T47D (cell line): ENCODE measurements at regions not wholly inside any gene's neighbourhood (a gene's known extent, or its start where the extent isn't known, plus 50 kb on each side); places are given as distances from the start of the nearest gene placed in this dataset.

Experiments used
- DNase-seq, 2 experiments: peaks; one replicate each; pipeline versions ENCODE4 v3.0.0 to v3.0.0-alpha.2; 2011 to 2012; ENCODE audit warnings: low read depth in 1 of 2, low spot score in 1 of 2
- JUND ChIP-seq: IDR thresholded peaks from 2 replicates; pipeline ENCODE4 v1.6.1; 2012; ENCODE audit warnings: low read depth
- in situ Hi-C: cut with HindIII; loops from 2 replicates; pipeline ENCODE4 v1.10.0; 2016; ENCODE audit warnings: low sequenced_read_pairs, low pct_unique_long_range_greater_than_20kb

DNA sequence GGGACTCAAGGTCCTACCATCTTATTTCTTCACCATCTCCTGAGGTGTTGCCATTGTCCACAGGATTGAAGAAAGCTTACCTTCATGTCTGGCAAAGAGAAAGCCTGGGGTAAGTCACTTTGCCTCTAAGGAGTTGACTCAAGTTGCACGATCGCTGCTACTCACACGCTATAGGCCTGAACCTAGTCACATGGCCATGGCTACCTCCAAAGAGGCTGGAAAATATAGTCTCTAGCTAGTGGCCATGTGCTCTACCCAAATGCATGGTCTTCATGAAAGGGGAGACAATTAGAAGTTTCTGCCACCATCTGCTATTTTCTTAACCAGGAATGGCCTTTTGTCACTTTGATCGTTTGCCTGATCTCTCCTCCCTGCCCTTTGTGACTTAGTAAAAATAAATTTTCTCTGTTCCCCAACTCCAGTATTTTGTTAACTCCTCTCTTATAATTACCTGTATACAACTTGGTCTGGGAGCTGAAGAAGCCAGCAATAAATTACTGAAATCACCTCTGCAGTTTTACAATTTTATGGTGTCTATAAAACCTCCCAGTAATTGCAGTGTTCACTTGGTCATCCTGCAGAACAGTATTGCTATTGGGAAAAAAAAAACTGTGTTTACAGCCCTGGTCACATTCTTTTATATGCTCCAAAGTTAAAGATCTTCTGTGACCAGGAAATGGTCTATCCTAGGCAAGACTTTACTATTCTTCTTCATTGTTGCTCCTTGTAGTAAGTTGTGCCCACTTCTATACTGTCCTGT is 126.7 kb upstream of the TSPAN5 start:
- no peak for DNase-seq
- in situ Hi-C loops = no loop called here
- no peak for TF ChIP-seq JUND

DNA sequence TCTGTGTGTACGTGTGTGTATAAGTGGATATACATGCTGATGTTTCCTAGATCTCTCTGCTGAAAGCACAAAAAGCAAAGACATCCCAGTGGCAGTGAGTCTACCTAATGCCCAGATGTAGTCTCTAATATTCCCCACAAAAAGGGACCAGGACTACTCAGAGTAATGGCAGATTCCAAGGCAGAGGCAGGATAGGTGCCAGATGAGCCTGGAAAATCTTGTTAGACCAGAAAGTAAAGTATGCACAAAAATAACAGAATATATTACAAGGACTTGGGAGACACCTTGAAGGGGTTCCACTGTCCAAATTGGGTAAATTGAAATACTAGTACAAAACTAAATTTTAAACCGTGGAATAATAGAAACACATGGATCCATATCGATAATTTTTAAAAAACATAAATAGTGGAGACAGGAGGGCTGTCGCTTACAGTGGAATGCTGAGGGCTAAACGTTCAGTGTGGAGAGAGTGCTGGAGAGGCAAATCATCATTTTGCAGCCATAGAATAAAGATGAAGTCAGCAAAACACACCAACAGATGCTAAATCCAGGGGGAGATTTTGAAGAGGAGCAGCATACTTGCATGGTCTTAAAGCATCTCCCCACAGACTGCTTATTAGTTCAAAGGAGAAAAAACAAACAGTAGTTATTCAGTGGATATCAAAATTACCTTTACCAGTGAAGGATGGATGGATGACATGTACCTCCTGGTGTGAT is 123.4 kb upstream of the TSPAN5 start:
- in situ Hi-C loops = no loop called here
- DNase-seq = peak in 1 of 2 experiments; percentile 20
- no peak for TF ChIP-seq JUND

DNA sequence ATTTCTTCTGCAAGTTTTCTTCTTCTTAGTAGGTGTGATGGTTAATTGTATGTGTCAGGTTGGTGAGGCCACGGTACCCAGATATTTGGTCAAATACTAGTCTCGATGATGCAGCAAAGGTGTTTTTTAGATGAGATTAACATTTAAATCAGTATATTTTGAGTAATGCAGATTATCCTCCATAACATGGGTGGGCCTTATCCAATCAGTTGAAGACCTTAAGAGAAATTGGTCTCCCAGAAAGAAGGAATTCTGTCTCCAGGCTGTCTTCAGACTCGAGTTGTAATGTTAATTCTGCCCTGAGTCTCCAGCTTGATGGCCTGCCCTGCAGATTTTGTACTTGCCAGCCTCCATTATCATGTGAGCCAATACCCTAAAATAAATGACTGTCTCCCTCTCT is 122.5 kb upstream of the TSPAN5 start:
- in situ Hi-C loops = no loop called here
- no peak for DNase-seq
- TF ChIP-seq JUND = no peak

DNA sequence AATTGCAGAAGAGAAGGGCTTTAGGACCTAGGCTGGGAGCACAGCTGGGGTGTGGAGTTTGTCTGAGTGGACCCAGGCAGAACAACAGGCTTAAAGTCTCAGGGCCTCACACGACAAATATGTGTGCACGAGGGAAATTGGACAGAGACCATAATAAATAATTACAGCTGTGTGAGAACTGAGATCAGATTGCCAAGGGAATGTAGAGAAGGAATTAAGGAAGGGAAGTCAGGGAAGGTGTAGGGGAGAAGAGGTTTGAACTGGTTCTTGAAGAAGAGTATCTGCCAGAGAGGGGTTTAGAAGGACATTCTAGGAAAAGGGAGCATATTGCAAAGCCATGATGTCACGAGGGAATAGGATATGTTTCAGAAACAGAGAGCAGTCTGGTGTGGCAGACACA is 120.7 kb upstream of the TSPAN5 start:
- TF ChIP-seq JUND = no peak
- peak in 1 of 2 experiments; percentile 10 for DNase-seq
- in situ Hi-C loops = no loop called here

DNA sequence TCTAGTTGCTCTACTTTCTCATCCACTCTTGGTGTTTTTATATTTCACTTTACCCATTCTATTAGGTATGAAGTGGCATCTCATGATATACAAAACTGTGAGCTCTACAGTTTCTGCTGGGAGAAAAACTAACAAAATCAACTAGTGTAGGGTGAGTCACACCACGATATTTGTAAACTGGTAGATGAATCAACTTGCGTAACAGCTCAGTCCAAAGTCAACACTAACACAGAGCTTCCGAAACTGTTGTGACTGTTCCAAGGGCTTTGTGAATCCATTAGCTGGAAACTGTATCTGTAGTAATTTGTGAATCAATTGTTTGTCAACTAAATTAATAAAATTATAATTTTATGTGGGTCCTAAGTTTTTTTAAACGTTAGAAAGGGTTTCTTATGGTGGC is 119.8 kb upstream of the TSPAN5 start:
- peak in 1 of 2 experiments; percentile 30 for DNase-seq
- no peak for TF ChIP-seq JUND
- in situ Hi-C loops = no loop called here

GRCh38 chr4:98775672-98776071 is 117.3 kb upstream of the TSPAN5 start:
- no peak for DNase-seq
- in situ Hi-C loops = no loop called here
- no peak for TF ChIP-seq JUND

DNA sequence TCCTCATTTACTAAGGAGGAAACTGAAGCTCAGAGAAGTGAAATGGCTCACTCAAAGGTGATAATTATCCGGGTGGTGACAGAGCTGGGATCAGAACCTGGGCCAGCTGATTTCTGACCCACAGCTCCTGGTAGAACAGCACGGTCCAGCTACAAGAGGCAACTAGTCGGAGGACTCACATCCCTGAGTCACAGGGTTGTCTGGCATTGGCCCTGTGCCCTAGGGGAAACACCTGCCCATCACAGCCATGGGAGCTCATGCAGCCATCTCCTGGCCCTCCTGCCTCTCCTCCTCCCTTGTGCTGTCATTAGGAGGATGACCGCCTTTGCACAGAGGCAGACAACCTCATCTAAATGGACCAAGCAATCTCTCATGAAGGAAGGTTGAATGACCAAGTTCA is 115.2 kb upstream of the TSPAN5 start:
- in situ Hi-C loops = no loop called here
- no peak for DNase-seq
- no peak for TF ChIP-seq JUND

GRCh38 chr4:98771959-98772632 is 113.7 kb upstream of the TSPAN5 start:
- in situ Hi-C loops = no loop called here
- TF ChIP-seq JUND = no peak
- no peak for DNase-seq

DNA sequence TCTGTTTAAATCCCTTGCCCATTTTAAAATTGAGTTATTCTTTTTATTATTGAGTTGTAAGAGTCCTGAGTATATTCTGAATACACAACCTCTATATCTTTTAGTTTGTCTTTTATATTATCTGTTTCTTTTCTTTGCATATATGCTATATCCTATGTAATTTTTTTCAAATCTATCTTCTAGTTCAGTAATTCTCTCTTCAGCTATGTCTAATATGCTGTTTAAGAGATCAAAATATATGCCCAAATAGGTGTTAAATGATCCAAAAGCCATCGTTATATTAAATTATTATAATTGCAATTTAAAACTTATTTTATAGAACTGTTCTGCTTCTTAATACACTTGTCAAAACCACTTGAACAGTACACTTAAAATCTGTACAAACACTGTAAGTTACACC is 107.4 kb upstream of the TSPAN5 start:
- in situ Hi-C loops = no loop called here
- TF ChIP-seq JUND = no peak
- DNase-seq = no peak

DNA sequence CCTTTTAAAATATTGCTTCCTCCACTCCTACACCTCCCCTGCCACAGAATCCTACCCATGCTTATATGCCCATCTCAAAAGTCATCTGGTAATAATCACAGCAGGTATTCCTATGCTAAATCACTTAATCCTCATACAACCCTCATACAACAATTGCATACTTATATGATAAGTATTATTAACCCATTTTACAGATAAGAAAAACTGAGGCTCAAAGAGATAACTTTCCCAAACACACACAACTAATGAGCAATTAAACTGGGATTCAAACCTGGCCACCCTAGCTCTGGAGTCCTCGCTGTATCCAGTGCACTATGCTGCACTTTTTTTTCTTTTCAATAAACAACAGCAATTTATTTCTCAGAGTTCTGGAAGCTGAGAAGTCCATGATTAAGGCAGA is 99.8 kb upstream of the TSPAN5 start:
- TF ChIP-seq JUND = no peak
- DNase-seq = no peak
- in situ Hi-C loops = no loop called here

DNA sequence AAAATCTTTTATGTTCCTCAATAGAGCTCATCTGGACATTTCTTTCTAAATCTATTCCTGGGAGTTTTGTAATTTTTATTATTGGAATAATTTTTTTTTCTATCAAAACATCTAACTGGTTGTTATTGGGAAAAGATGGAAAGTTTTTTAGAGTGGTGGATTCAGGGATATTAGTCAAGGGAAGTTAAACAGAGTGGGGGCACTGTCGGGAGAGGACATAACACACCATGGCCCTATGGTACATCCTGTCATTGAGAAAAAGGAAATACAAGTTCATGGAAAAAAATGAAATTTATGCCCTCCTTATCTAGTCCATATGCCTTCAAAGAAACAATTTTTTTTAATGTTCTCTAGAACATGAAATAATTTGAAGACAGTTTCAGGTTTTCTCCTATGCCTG is 96.3 kb upstream of the TSPAN5 start:
- in situ Hi-C loops = no loop called here
- no peak for TF ChIP-seq JUND
- DNase-seq = no peak

- no peak for DNase-seq
- TF ChIP-seq JUND = no peak
- in situ Hi-C loops = no loop called here
Measured at GRCh38 chr4:98749206-98749605, 90.8 kb upstream of the TSPAN5 start.

GRCh38 chr4:98748609-98749008 is 90.2 kb upstream of the TSPAN5 start:
- TF ChIP-seq JUND = no peak
- in situ Hi-C loops = no loop called here
- DNase-seq = no peak
